Activated T-cell treated with anti-CD3 and anti-CD28 coated beads for 1 hour (primary cell): ENCODE measurements at regions not wholly inside any gene's neighbourhood (a gene's known extent, or its start where the extent isn't known, plus 50 kb on each side); places are given as distances from the start of the nearest gene placed in this dataset.

Experiments used
- DNase-seq: peaks from one replicate; pipeline ENCODE4 v3.0.0-alpha.2; 2020; ENCODE audit warnings: low read depth

GRCh38 chr7:3195160-3195559 lies 105.9 kb upstream of the SDK1 start:
- no peak for DNase-seq

- DNase-seq = no peak
These were observed 104.2 kb upstream of the SDK1 start for GRCh38 chr7:3196629-3197400.

GRCh38 chr7:3197567-3198213 lies 103.4 kb upstream of the SDK1 start:
- no peak for DNase-seq

GRCh38 chr7:3198316-3198715 lies 102.7 kb upstream of the SDK1 start:
- DNase-seq = no peak

- peak; percentile 6 for DNase-seq
These were observed 100.5 kb upstream of the SDK1 start for GRCh38 chr7:3200504-3200903.

GRCh38 chr7:3201306-3201705 lies 99.7 kb upstream of the SDK1 start:
- no peak for DNase-seq

- no peak for DNase-seq
These were observed 98.9 kb upstream of the SDK1 start for GRCh38 chr7:3201937-3202710.

GRCh38 chr7:3204526-3204925 lies 96.5 kb upstream of the SDK1 start:
- no peak for DNase-seq

GRCh38 chr7:3206101-3206500 lies 95.0 kb upstream of the SDK1 start:
- no peak for DNase-seq

- DNase-seq = no peak
These were observed 94.3 kb upstream of the SDK1 start for GRCh38 chr7:3206771-3207191.

- DNase-seq = no peak
These were observed 93.6 kb upstream of the SDK1 start for GRCh38 chr7:3207387-3207902.

GRCh38 chr7:3210531-3210930 lies 90.5 kb upstream of the SDK1 start:
- DNase-seq = no peak

- no peak for DNase-seq
These were observed 87.0 kb upstream of the SDK1 start for GRCh38 chr7:3214090-3214413.

- no peak for DNase-seq
These were observed 85.1 kb upstream of the SDK1 start for GRCh38 chr7:3215624-3216585.

- DNase-seq = no peak
These were observed 83.9 kb upstream of the SDK1 start for GRCh38 chr7:3217166-3217565.

- no peak for DNase-seq
These were observed 82.4 kb upstream of the SDK1 start for GRCh38 chr7:3218411-3219225.

GRCh38 chr7:3229904-3230470 lies 71.1 kb upstream of the SDK1 start:
- no peak for DNase-seq

GRCh38 chr7:3230908-3231307 lies 70.1 kb upstream of the SDK1 start:
- DNase-seq = no peak

- no peak for DNase-seq
These were observed 68.8 kb upstream of the SDK1 start for GRCh38 chr7:3232228-3232627.

- no peak for DNase-seq
These were observed 67.8 kb upstream of the SDK1 start for GRCh38 chr7:3233301-3233700.

- DNase-seq = no peak
These were observed 67.0 kb upstream of the SDK1 start for GRCh38 chr7:3234051-3234450.
